HCT116 (cell line): ENCODE measurements at regions not wholly inside any gene's neighbourhood (a gene's known extent, or its start where the extent isn't known, plus 50 kb on each side); places are given as distances from the start of the nearest gene placed in this dataset.

Experiments
- ATAC-seq: fragments of 200-7000 bp; cut with Tn5 transposase; 2 replicates; pipeline ENCODE4 v1.9.1; 2020; ENCODE audit warnings: mild to moderate bottlenecking, moderate library complexity
- BruUV-seq: library from RNA; stranded (reverse); fragments of 400-500 nt; replicated peaks from 2 replicates; lab custom pipeline; 2021; lab: Mats Ljungman, UMichigan
- CTCF ChIA-PET: fragments of 300-600 bp; sonication (Branson Sonifier 250); formaldehyde crosslinking; loops from one replicate; lab custom pipeline; 2021; ENCODE audit warnings: antibody characterized with exemption; lab: Charles Lee
- POLR2A ChIA-PET: fragments of 300-600, 350-600 bp; sonication (Branson Sonifier 250); formaldehyde crosslinking; loops from one replicate; lab custom pipeline; 2021; ENCODE audit warnings: antibody characterized with exemption; lab: Charles Lee
- RAD21 ChIA-PET, 2 experiments: fragments of 300-600 bp; sonication (Branson Sonifier 250); formaldehyde crosslinking; loops; one replicate each; lab custom pipeline; 2023; ENCODE audit warnings: low total read pairs in 2 of 2; ENCODE audit not compliant: uncharacterized antibody in 2 of 2, unreplicated experiment in 2 of 2, low non-redundant PET in 1 of 2; lab: Charles Lee
- DNase-seq: peaks from one replicate; pipeline ENCODE4 v3.0.0-alpha.2; 2010; ENCODE audit warnings: low read depth, low spot score
- H2AFZ ChIP-seq: fragments of 200-600 bp; shearing (Covaris generic), sonication (generic); 2 replicates; pipeline ENCODE4 v1.6.1; 2017; ENCODE audit warnings: low read depth, mixed run types, mixed read lengths, antibody characterized with exemption, low read length; ENCODE audit not compliant: poor library complexity, severe bottlenecking
- H3K27ac ChIP-seq: 2 replicates; pipeline ENCODE4 v1.5.1; 2012; ENCODE audit warnings: low read depth, low read length
- H3K27me3 ChIP-seq: fragments of 200-600 bp; sonication (generic); 2 replicates; pipeline ENCODE4 v1.6.1; 2016; ENCODE audit warnings: mixed run types, low read length, mixed read lengths; ENCODE audit not compliant: insufficient read depth
- H3K36me3 ChIP-seq, 2 experiments: fragments of 200-500 bp in 1 of 2; fragments of 200-600 bp in 1 of 2; sonication (Bioruptor generic) in 1 of 2; sonication (generic) in 1 of 2; 2 replicates each; pipeline versions ENCODE4 v1.5.1 to v1.6.1; 2014 to 2016; ENCODE audit warnings: low read length in 2 of 2, inconsistent platforms in 1 of 2, mixed read lengths in 1 of 2, mixed run types in 1 of 2; ENCODE audit not compliant: insufficient read depth in 2 of 2, control insufficient read depth in 1 of 2
- H3K4me1 ChIP-seq, 2 experiments: fragments of 200-600 bp in 1 of 2; sonication (generic) in 1 of 2; 2 replicates each; pipeline versions ENCODE4 v1.5.1 to v1.6.1; 2012 to 2017; ENCODE audit warnings: low read length in 2 of 2, inconsistent platforms in 1 of 2, mild to moderate bottlenecking in 1 of 2, mixed read lengths in 1 of 2, mixed run types in 1 of 2, moderate library complexity in 1 of 2; ENCODE audit not compliant: insufficient read depth in 2 of 2, control insufficient read depth in 1 of 2
- H3K4me2 ChIP-seq: fragments of 200-600 bp; sonication (generic); 2 replicates; pipeline ENCODE4 v1.6.1; 2017; ENCODE audit warnings: mixed run types, low read length, mixed read lengths
- H3K4me3 ChIP-seq, 2 experiments: fragments of 200-600 bp in 1 of 2; sonication (generic) in 1 of 2; replicated peaks in 1 of 2; 2 replicates each; pipeline ENCODE4 v1.5.1; 2011 to 2016; ENCODE audit warnings: low read length in 2 of 2, control low read depth in 1 of 2, low read depth in 1 of 2, mild to moderate bottlenecking in 1 of 2, mixed read lengths in 1 of 2, mixed run types in 1 of 2
- H3K79me2 ChIP-seq: fragments of 200-600 bp; sonication (generic); 2 replicates; pipeline ENCODE4 v1.6.1; 2017; ENCODE audit warnings: mild to moderate bottlenecking, mixed run types, low read length, moderate library complexity, mixed read lengths; ENCODE audit not compliant: insufficient read depth
- H3K9ac ChIP-seq: fragments of 200-600 bp; sonication (generic); 2 replicates; pipeline ENCODE4 v1.6.1; 2016; ENCODE audit warnings: low read length, mixed read lengths
- H3K9me2 ChIP-seq: fragments of 200-600 bp; sonication (generic), shearing (Covaris generic); 2 replicates; pipeline ENCODE4 v1.6.1; 2017; ENCODE audit warnings: mixed run types, mild to moderate bottlenecking, moderate library complexity; ENCODE audit not compliant: insufficient read depth
- H3K9me3 ChIP-seq, 2 experiments: fragments of 200-500 bp in 1 of 2; fragments of 200-600 bp in 1 of 2; sonication (Bioruptor generic) in 1 of 2; sonication (generic) in 1 of 2; 2 replicates each; pipeline ENCODE4 v1.6.1; 2014 to 2017; ENCODE audit warnings: low read length in 2 of 2, mixed read lengths in 2 of 2, inconsistent platforms in 1 of 2, low read depth in 1 of 2, mild to moderate bottlenecking in 1 of 2, mixed run types in 1 of 2, moderate library complexity in 1 of 2; ENCODE audit not compliant: control insufficient read depth in 1 of 2, insufficient read depth in 1 of 2
- H4K20me1 ChIP-seq: fragments of 200-600 bp; sonication (generic), shearing (Covaris generic); 2 replicates; pipeline ENCODE4 v1.6.1; 2017; ENCODE audit warnings: mixed run types, mild to moderate bottlenecking, moderate library complexity; ENCODE audit not compliant: insufficient read depth
- EGR1 ChIP-seq: IDR thresholded peaks from 2 replicates; pipeline ENCODE4 v1.6.1; 2012; ENCODE audit warnings: low read depth
- JUND ChIP-seq: IDR thresholded peaks from 2 replicates; pipeline ENCODE4 v1.6.1; 2012
- POLR2A ChIP-seq: IDR thresholded peaks from 2 replicates; pipeline ENCODE4 v1.7.0; 2011; ENCODE audit warnings: borderline replicate concordance; ENCODE audit not compliant: insufficient read depth, insufficient read length; ENCODE audit errors: extremely low read depth
- SIN3A ChIP-seq: IDR thresholded peaks from 2 replicates; pipeline ENCODE4 v1.6.1; 2012; ENCODE audit warnings: low read depth
- SP1 ChIP-seq: IDR thresholded peaks from 2 replicates; pipeline ENCODE4 v1.6.1; 2012; ENCODE audit warnings: low read depth
- SRF ChIP-seq: IDR thresholded peaks from 2 replicates; pipeline ENCODE4 v1.6.1; 2012; ENCODE audit warnings: low read depth
- TCF7L2 ChIP-seq: IDR thresholded peaks from 2 replicates; pipeline ENCODE4 v1.7.0; 2011; ENCODE audit warnings: borderline replicate concordance, inconsistent platforms; ENCODE audit not compliant: insufficient read depth, insufficient read length; ENCODE audit errors: extremely low read depth
- ZFX ChIP-seq: fragments of 450-650 bp; IDR thresholded peaks from 2 replicates; pipeline ENCODE4 v1.6.1; 2017
- intact Hi-C: fragments of 100-400 bp; cut with micrococcal nuclease; formaldehyde crosslinking; loops from 2 replicates; pipeline ENCODE4 v1.10.0; 2022
- TF ChIP-seq, protein P1 (sequence below): IDR thresholded peaks from 2 replicates; pipeline ENCODE4 v1.6.1; 2012; ENCODE audit warnings: low read depth
- TF ChIP-seq, protein P2 (sequence below), 3 experiments: fragments of 200-600 bp in 1 of 3; sonication (generic) in 1 of 3; IDR thresholded peaks in 2 of 3; conservative IDR thresholded peaks in 1 of 3; 2 replicates each; pipeline ENCODE4 v1.5.1; 2012 to 2017; ENCODE audit warnings: low read depth in 2 of 3, low read length in 2 of 3, antibody characterized with exemption in 1 of 3, borderline replicate concordance in 1 of 3, control low read depth in 1 of 3, mild to moderate bottlenecking in 1 of 3, mixed read lengths in 1 of 3, mixed run types in 1 of 3, moderate library complexity in 1 of 3; ENCODE audit not compliant: insufficient read depth in 1 of 3

DNA sequence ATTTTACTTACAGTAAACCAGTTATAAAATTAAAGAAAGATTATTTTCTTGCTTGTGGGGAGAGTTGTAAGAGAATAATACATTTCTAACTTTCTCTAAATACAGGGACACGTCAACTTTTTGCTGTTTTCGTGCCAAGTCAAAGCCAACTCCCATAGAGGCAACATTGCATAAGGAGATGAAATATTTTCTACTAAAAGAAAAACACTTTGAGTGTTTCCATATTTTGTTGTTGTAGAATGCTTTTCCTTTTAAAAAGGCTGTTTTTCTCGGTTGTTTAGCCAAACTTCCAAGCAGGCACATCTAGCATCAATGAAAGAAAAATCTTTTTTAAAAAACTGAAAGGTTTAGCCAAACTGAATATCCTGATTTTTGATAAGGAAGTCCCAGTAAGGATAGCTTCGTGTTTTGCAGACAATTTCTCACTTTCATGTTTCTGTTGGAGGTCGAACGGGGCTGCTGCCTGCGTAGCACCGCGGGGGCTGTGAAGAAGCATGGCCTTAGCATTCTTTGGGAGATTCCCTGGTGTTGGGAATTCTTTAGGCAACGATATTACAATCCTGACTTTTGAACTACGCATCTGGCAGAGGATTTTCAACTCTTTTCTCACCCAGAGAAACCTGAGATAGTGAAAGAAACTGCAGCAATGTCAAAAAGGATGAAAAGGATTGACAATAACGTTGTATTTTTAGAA is 108.1 kb upstream of the FBXL7 start:
- H3K9ac ChIP-seq: no peak overlapping the region
- no peaks in the 10 kb centered on the region for H3K4me1 ChIP-seq
- ATAC-seq (no peak), DNase-seq (no peak)
- ChIA-PET CTCF (no interaction called here), POLR2A (no interaction called here), RAD21 (no interaction called here)
- intact Hi-C loops: no loop called here
- H4K20me1 ChIP-seq: no peaks in the 10 kb centered on the region
- H3K36me3 ChIP-seq: no peaks in the 10 kb centered on the region
- H3K9me3 ChIP-seq: peaks cover 0 to 3% of the 10 kb centered on the region in 2 experiments; a peak in 2 of 4 replicates
- no peaks in the 10 kb centered on the region for H3K9me2 ChIP-seq
- BruUV-seq: no TSS peak
- H2AFZ ChIP-seq: no peak overlapping the region
- no peaks in the 10 kb centered on the region for H3K79me2 ChIP-seq
- no peaks in the 10 kb centered on the region for H3K27me3 ChIP-seq
- H3K4me3 ChIP-seq: no peak overlapping the region
- H3K27ac ChIP-seq: no peak overlapping the region
- TF ChIP-seq SRF: no peak
- no peak for TF ChIP-seq POLR2A
- no peak for TF ChIP-seq JUND
- TF ChIP-seq, protein P1, sequence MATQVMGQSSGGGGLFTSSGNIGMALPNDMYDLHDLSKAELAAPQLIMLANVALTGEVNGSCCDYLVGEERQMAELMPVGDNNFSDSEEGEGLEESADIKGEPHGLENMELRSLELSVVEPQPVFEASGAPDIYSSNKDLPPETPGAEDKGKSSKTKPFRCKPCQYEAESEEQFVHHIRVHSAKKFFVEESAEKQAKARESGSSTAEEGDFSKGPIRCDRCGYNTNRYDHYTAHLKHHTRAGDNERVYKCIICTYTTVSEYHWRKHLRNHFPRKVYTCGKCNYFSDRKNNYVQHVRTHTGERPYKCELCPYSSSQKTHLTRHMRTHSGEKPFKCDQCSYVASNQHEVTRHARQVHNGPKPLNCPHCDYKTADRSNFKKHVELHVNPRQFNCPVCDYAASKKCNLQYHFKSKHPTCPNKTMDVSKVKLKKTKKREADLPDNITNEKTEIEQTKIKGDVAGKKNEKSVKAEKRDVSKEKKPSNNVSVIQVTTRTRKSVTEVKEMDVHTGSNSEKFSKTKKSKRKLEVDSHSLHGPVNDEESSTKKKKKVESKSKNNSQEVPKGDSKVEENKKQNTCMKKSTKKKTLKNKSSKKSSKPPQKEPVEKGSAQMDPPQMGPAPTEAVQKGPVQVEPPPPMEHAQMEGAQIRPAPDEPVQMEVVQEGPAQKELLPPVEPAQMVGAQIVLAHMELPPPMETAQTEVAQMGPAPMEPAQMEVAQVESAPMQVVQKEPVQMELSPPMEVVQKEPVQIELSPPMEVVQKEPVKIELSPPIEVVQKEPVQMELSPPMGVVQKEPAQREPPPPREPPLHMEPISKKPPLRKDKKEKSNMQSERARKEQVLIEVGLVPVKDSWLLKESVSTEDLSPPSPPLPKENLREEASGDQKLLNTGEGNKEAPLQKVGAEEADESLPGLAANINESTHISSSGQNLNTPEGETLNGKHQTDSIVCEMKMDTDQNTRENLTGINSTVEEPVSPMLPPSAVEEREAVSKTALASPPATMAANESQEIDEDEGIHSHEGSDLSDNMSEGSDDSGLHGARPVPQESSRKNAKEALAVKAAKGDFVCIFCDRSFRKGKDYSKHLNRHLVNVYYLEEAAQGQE: no peak
- no peak for TF ChIP-seq TCF7L2
- no peak overlapping the region for H3K4me2 ChIP-seq

DNA sequence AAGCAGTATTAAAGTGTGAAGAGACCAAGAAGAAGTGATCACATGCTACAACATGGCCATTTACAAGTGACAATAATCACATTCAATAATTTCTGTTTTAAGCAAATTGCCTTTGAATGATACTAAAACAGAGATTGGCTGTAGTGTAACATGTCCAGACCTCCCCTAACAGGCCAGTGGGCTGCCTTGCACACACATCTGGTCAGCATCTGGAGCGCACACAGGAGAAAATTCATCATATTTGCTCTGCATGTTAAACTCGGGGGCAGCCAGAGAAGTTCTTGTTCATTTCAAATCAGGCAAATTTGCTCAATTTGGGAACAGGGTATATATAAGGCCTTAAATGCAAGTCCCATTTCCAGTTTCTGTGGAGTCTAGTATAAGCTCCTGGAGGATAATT is 111.1 kb upstream of the FBXL7 start:
- BruUV-seq: no TSS peak
- Histone ChIP-seq H3K4me1 (no peaks in the 10 kb centered on the region), H3K36me3 (no peaks in the 10 kb centered on the region), H3K4me3 (no peak overlapping the region), H2AFZ (no peak overlapping the region), H3K4me2 (no peak overlapping the region), H3K27ac (no peak overlapping the region), H3K79me2 (no peaks in the 10 kb centered on the region), H3K9ac (no peak overlapping the region), H3K9me2 (no peaks in the 10 kb centered on the region), H3K9me3 (peaks cover 0 to 3% of the 10 kb centered on the region in 2 experiments; a peak in 2 of 4 replicates), H4K20me1 (no peaks in the 10 kb centered on the region), H3K27me3 (no peaks in the 10 kb centered on the region)
- ATAC-seq: no peak
- no peak for DNase-seq
- POLR2A ChIA-PET: no interaction called here
- RAD21 ChIA-PET: no interaction called here
- intact Hi-C loops: no loop called here
- CTCF ChIA-PET: no interaction called here
- no peak for TF ChIP-seq SP1
- TF ChIP-seq, protein P2, sequence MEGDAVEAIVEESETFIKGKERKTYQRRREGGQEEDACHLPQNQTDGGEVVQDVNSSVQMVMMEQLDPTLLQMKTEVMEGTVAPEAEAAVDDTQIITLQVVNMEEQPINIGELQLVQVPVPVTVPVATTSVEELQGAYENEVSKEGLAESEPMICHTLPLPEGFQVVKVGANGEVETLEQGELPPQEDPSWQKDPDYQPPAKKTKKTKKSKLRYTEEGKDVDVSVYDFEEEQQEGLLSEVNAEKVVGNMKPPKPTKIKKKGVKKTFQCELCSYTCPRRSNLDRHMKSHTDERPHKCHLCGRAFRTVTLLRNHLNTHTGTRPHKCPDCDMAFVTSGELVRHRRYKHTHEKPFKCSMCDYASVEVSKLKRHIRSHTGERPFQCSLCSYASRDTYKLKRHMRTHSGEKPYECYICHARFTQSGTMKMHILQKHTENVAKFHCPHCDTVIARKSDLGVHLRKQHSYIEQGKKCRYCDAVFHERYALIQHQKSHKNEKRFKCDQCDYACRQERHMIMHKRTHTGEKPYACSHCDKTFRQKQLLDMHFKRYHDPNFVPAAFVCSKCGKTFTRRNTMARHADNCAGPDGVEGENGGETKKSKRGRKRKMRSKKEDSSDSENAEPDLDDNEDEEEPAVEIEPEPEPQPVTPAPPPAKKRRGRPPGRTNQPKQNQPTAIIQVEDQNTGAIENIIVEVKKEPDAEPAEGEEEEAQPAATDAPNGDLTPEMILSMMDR (IDR thresholded peaks at IDR 0.05 in 2 of 3, conservative IDR thresholded peaks at IDR 0.05 in 1 of 3; ENCODE audit: borderline replicate concordance in 1 of 3, insufficient read depth in 1 of 3, low read depth in 2 of 3, low read length in 2 of 3): no peak
- no peak for TF ChIP-seq ZFX
- TF ChIP-seq SIN3A: no peak
- TF ChIP-seq, protein P1: no peak
- no peak for TF ChIP-seq EGR1
- TF ChIP-seq SRF: no peak
- no peak for TF ChIP-seq JUND
